WTC11 (cell line): ENCODE measurements at regions not wholly inside any gene's neighbourhood (a gene's known extent, or its start where the extent isn't known, plus 50 kb on each side); places are given as distances from the start of the nearest gene placed in this dataset.

ENCODE experiments used
- ATAC-seq: fragments of 200-7000 bp; cut with Tn5 transposase; 2 replicates; pipeline ENCODE4 v1.10.0; 2021; ENCODE audit warnings: mild to moderate bottlenecking, moderate library complexity
- CTCF ChIA-PET: fragments of 300-600 bp; sonication (Branson Sonifier 250); formaldehyde crosslinking; loops from one replicate; lab custom pipeline; 2021; ENCODE audit warnings: antibody characterized with exemption; lab: Charles Lee
- POLR2A ChIA-PET: fragments of 350-600 bp; sonication (Branson Sonifier 250); formaldehyde crosslinking; loops from one replicate; lab custom pipeline; 2021; ENCODE audit warnings: antibody characterized with exemption; lab: Charles Lee
- DNase-seq: peaks from one replicate; pipeline ENCODE4 v3.0.0; 2021; ENCODE audit warnings: low spot score
- H3K27ac Mint-ChIP-seq: 2 replicates; pipeline ENCODE4 v1.8.0; 2021; ENCODE audit warnings: mixed read lengths
- H3K27me3 Mint-ChIP-seq: 2 replicates; pipeline ENCODE4 v1.8.0; 2021; ENCODE audit warnings: low read depth, mild to moderate bottlenecking, moderate library complexity, mixed read lengths
- H3K36me3 Mint-ChIP-seq: 2 replicates; pipeline ENCODE4 v1.8.0; 2021; ENCODE audit warnings: mixed read lengths
- H3K4me1 Mint-ChIP-seq: 2 replicates; pipeline ENCODE4 v1.8.0; 2022; ENCODE audit warnings: mixed read lengths
- H3K4me3 Mint-ChIP-seq: 2 replicates; pipeline ENCODE4 v1.8.0; 2021; ENCODE audit warnings: mild to moderate bottlenecking, moderate library complexity, mixed read lengths
- H3K9me3 Mint-ChIP-seq: 2 replicates; pipeline ENCODE4 v1.8.0; 2021; ENCODE audit warnings: mixed read lengths
- ATF1 ChIP-seq: sonication (generic); formaldehyde crosslinking; IDR thresholded peaks from 2 replicates; pipeline ENCODE4 v1.8.1; 2023; ENCODE audit warnings: mild to moderate bottlenecking, moderate library complexity, missing genetic modification reagents
- ATF2 ChIP-seq: sonication (generic); formaldehyde crosslinking; IDR thresholded peaks from 2 replicates; pipeline ENCODE4 v1.8.1; 2022; ENCODE audit warnings: low read depth, missing genetic modification reagents, borderline replicate concordance
- CREM ChIP-seq: sonication (generic); formaldehyde crosslinking; IDR thresholded peaks from 2 replicates; pipeline ENCODE4 v1.8.1; 2022; ENCODE audit warnings: mild to moderate bottlenecking, missing genetic modification reagents, moderate library complexity
- FOXK1 ChIP-seq: sonication (generic); formaldehyde crosslinking; IDR thresholded peaks from 2 replicates; pipeline ENCODE4 v1.8.0; 2022; ENCODE audit warnings: mild to moderate bottlenecking, moderate library complexity, missing genetic modification reagents
- FOXP1 ChIP-seq: sonication (generic); formaldehyde crosslinking; IDR thresholded peaks from 2 replicates; pipeline ENCODE4 v1.8.0; 2022; ENCODE audit warnings: missing genetic modification reagents, mild to moderate bottlenecking, moderate library complexity, borderline replicate concordance
- FOXP4 ChIP-seq: sonication (generic); formaldehyde crosslinking; IDR thresholded peaks from 2 replicates; pipeline ENCODE4 v1.8.0; 2022; ENCODE audit warnings: mild to moderate bottlenecking, missing genetic modification reagents
- JUN ChIP-seq: sonication (generic); formaldehyde crosslinking; IDR thresholded peaks from 2 replicates; pipeline ENCODE4 v1.8.0; 2023; ENCODE audit warnings: mild to moderate bottlenecking, missing genetic modification reagents
- NFATC4 ChIP-seq: fragments of 250-450 bp; sonication (Bioruptor Pico); IDR thresholded peaks from 2 replicates; pipeline ENCODE4 v1.9.0; 2021; ENCODE audit warnings: mild to moderate bottlenecking
- NFYB ChIP-seq: sonication (generic); formaldehyde crosslinking; conservative IDR thresholded peaks from 2 replicates; pipeline ENCODE4 v1.8.0; 2022; ENCODE audit warnings: low read depth, missing genetic modification reagents
- PRRX2 ChIP-seq: fragments of 250-450 bp; sonication (Bioruptor Pico); IDR thresholded peaks from 2 replicates; pipeline ENCODE4 v1.8.0; 2021; ENCODE audit warnings: mild to moderate bottlenecking
- RORB ChIP-seq: fragments of 250-450 bp; sonication (Bioruptor Pico); IDR thresholded peaks from 2 replicates; pipeline ENCODE4 v1.9.0; 2021; ENCODE audit warnings: mild to moderate bottlenecking
- SOX15 ChIP-seq: fragments of 250-450 bp; sonication (Bioruptor Pico); IDR thresholded peaks from 2 replicates; pipeline ENCODE4 v1.9.0; 2021; ENCODE audit warnings: mild to moderate bottlenecking
- TP53 ChIP-seq: sonication (generic); formaldehyde crosslinking; IDR thresholded peaks from 2 replicates; pipeline ENCODE4 v1.8.1; 2023; ENCODE audit warnings: mild to moderate bottlenecking, missing genetic modification reagents
- ZNF232 ChIP-seq: sonication (generic); formaldehyde crosslinking; IDR thresholded peaks from 2 replicates; pipeline ENCODE4 v1.8.0; 2022; ENCODE audit warnings: mild to moderate bottlenecking, missing genetic modification reagents
- ZNF281 ChIP-seq: sonication (generic); formaldehyde crosslinking; IDR thresholded peaks from 2 replicates; pipeline ENCODE4 v1.8.0; 2023; ENCODE audit warnings: mild to moderate bottlenecking, missing genetic modification reagents
- ZNF396 ChIP-seq: fragments of 250-450 bp; sonication (Bioruptor Pico); IDR thresholded peaks from 2 replicates; pipeline ENCODE4 v1.8.0; 2021; ENCODE audit warnings: mild to moderate bottlenecking, moderate library complexity, borderline replicate concordance
- TF ChIP-seq, protein P1 (sequence below): fragments of 200-600 bp; IDR thresholded peaks from 2 replicates; pipeline ENCODE4 v1.8.0; 2022; ENCODE audit warnings: antibody characterized with exemption
- TF ChIP-seq, protein P2 (sequence below): sonication (generic); formaldehyde crosslinking; IDR thresholded peaks from 2 replicates; pipeline ENCODE4 v1.8.0; 2023; ENCODE audit warnings: missing genetic modification reagents
- TF ChIP-seq, protein P3 (sequence below): sonication (generic); formaldehyde crosslinking; IDR thresholded peaks from 2 replicates; pipeline ENCODE4 v1.8.1; 2022; ENCODE audit warnings: mild to moderate bottlenecking, missing genetic modification reagents, moderate library complexity, borderline replicate concordance
- TF ChIP-seq, protein P4 (sequence below): sonication (generic); formaldehyde crosslinking; IDR thresholded peaks from 2 replicates; pipeline ENCODE4 v1.8.1; 2023; ENCODE audit warnings: mild to moderate bottlenecking, missing genetic modification reagents

DNA sequence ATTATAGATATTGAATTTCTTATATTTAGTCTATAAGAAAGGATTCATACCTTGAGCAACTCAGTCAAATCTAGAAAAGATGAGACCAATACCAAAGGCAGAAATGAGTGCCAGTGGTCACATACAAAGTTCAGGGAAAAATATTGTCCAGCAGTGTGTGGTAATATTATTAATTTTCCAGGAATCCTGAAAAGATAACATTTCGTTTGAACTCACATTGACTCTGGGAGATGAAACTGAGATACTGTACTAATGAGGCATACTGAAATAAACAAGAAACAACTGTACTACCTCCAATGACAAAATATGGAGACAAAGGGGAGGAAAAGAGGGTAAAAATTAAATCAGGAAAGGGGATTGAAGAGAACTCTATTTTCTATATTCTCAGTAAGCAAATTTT lies 212.4 kb downstream of the TRAM1L1 start:
- POLR2A ChIA-PET: no interaction called here
- CTCF ChIA-PET: no interaction called here
- no peak for TF ChIP-seq ZNF281 (CRISPR knock-in tag)
- no peak for TF ChIP-seq NFYB (CRISPR knock-in tag)
- TF ChIP-seq ZNF232 (CRISPR knock-in tag): no peak
- no peak for TF ChIP-seq JUN (CRISPR knock-in tag)
- no peak for TF ChIP-seq RORB (CRISPR knock-in tag)
- no peak for TF ChIP-seq CREM (CRISPR knock-in tag)
- no peak for TF ChIP-seq ATF1 (CRISPR knock-in tag)
- TF ChIP-seq FOXK1 (CRISPR knock-in tag): no peak
- TF ChIP-seq SOX15 (CRISPR knock-in tag): no peak
- TF ChIP-seq, protein P1, sequence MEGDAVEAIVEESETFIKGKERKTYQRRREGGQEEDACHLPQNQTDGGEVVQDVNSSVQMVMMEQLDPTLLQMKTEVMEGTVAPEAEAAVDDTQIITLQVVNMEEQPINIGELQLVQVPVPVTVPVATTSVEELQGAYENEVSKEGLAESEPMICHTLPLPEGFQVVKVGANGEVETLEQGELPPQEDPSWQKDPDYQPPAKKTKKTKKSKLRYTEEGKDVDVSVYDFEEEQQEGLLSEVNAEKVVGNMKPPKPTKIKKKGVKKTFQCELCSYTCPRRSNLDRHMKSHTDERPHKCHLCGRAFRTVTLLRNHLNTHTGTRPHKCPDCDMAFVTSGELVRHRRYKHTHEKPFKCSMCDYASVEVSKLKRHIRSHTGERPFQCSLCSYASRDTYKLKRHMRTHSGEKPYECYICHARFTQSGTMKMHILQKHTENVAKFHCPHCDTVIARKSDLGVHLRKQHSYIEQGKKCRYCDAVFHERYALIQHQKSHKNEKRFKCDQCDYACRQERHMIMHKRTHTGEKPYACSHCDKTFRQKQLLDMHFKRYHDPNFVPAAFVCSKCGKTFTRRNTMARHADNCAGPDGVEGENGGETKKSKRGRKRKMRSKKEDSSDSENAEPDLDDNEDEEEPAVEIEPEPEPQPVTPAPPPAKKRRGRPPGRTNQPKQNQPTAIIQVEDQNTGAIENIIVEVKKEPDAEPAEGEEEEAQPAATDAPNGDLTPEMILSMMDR: no peak
- no peak for TF ChIP-seq TP53 (CRISPR knock-in tag)
- TF ChIP-seq PRRX2 (CRISPR knock-in tag): no peak
- TF ChIP-seq FOXP4: no peak
- TF ChIP-seq, all 79 proteins: peak for 0
- DNase-seq: no peak
- H3K4me1 Mint-ChIP-seq: no peaks in the 10 kb centered on the region
- no peak overlapping the region for H3K27ac Mint-ChIP-seq
- H3K36me3 Mint-ChIP-seq: no peaks in the 10 kb centered on the region
- H3K27me3 Mint-ChIP-seq: no peaks in the 10 kb centered on the region
- ATAC-seq: no peak
- no peak overlapping the region for H3K4me3 Mint-ChIP-seq
- no peaks in the 10 kb centered on the region for H3K9me3 Mint-ChIP-seq

DNA sequence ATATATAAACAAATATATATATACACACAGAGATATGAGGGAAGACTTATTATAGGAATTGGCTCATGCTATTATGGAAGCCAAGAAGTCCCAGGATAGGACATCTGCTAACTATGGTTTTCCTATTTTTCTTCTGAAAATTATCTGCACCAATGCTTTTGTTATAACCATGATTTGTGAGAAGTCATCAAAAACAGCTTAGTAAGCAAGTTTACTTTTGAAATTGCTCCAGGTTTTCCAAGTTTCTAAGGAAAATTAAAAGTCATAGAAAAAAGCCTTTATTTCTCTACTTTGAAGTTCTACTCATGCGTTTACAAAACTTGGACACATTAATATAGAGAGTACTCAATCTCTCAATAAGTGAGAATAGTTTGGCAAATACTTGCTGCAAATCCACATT lies 213.1 kb downstream of the TRAM1L1 start:
- Mint-ChIP-seq H3K27ac (no peak overlapping the region), H3K4me3 (no peak overlapping the region), H3K27me3 (no peaks in the 10 kb centered on the region), H3K36me3 (no peaks in the 10 kb centered on the region), H3K9me3 (no peaks in the 10 kb centered on the region), H3K4me1 (no peaks in the 10 kb centered on the region)
- DNase-seq: no peak
- TF ChIP-seq, protein P2, sequence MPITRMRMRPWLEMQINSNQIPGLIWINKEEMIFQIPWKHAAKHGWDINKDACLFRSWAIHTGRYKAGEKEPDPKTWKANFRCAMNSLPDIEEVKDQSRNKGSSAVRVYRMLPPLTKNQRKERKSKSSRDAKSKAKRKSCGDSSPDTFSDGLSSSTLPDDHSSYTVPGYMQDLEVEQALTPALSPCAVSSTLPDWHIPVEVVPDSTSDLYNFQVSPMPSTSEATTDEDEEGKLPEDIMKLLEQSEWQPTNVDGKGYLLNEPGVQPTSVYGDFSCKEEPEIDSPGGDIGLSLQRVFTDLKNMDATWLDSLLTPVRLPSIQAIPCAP (CRISPR knock-in tag): no peak
- ATAC-seq: no peak
- ChIA-PET POLR2A (no interaction called here), CTCF (no interaction called here)

DNA sequence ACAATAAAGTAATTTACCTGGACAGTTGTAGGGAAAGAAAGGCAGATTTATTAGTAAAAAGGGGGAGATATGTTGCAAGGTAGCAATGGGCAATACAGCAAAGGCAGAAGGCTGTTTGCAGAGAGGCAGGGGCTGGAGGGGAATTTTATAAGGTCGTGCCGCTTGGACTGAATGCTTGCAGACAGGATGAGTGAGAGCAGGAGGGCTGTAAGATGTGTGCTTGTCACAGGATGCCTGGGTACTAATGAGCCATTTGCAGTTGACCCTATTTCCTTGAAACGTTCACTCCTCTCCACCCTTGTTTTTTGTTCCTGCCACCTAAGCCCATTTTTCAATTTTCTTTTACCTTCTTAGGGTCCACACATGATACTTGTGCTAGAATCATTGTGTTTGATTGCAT lies 214.7 kb downstream of the TRAM1L1 start:
- DNase-seq (no peak), ATAC-seq (peak; percentile 64)
- Mint-ChIP-seq H3K4me1 (no peaks in the 10 kb centered on the region), H3K9me3 (0 out of 2 replicates have a peak, but pooled peaks cover 3% of the 10 kb centered on the region), H3K4me3 (no peak overlapping the region), H3K27ac (no peak overlapping the region), H3K27me3 (no peaks in the 10 kb centered on the region), H3K36me3 (no peaks in the 10 kb centered on the region)
- POLR2A ChIA-PET: no interaction called here
- CTCF ChIA-PET: no interaction called here
- TF ChIP-seq, protein P3, sequence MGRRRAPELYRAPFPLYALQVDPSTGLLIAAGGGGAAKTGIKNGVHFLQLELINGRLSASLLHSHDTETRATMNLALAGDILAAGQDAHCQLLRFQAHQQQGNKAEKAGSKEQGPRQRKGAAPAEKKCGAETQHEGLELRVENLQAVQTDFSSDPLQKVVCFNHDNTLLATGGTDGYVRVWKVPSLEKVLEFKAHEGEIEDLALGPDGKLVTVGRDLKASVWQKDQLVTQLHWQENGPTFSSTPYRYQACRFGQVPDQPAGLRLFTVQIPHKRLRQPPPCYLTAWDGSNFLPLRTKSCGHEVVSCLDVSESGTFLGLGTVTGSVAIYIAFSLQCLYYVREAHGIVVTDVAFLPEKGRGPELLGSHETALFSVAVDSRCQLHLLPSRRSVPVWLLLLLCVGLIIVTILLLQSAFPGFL (CRISPR knock-in tag): no peak
- no peak for TF ChIP-seq ATF2 (CRISPR knock-in tag)
- TF ChIP-seq, protein P1: no peak
- TF ChIP-seq FOXP1 (CRISPR knock-in tag): no peak
- no peak for TF ChIP-seq ZNF396 (CRISPR knock-in tag)
- TF ChIP-seq, protein P4, sequence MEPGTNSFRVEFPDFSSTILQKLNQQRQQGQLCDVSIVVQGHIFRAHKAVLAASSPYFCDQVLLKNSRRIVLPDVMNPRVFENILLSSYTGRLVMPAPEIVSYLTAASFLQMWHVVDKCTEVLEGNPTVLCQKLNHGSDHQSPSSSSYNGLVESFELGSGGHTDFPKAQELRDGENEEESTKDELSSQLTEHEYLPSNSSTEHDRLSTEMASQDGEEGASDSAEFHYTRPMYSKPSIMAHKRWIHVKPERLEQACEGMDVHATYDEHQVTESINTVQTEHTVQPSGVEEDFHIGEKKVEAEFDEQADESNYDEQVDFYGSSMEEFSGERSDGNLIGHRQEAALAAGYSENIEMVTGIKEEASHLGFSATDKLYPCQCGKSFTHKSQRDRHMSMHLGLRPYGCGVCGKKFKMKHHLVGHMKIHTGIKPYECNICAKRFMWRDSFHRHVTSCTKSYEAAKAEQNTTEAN (CRISPR knock-in tag): no peak
- no peak for TF ChIP-seq NFATC4
